GM10248 (cell line): ENCODE measurements at regions not wholly inside any gene's neighbourhood (a gene's known extent, or its start where the extent isn't known, plus 50 kb on each side); places are given as distances from the start of the nearest gene placed in this dataset.

ENCODE experiments used
- CTCF ChIA-PET: fragments of 300-600 bp; sonication (Branson Sonifier 250); formaldehyde crosslinking; extraction: SDS; loops from one replicate; lab custom pipeline; 2021; ENCODE audit warnings: antibody characterized with exemption; lab: Yijun Ruan, JAX
- POLR2A ChIA-PET: fragments of 350-650 bp; sonication (Branson Sonifier 250); formaldehyde crosslinking; extraction: SDS; loops from one replicate; lab custom pipeline; 2020; ENCODE audit warnings: antibody characterized with exemption; lab: Yijun Ruan, JAX
- DNase-seq: peaks from one replicate; pipeline ENCODE4 v3.0.0; 2012; ENCODE audit errors: extremely low spot score
- CTCF ChIP-seq: IDR thresholded peaks from 2 replicates; pipeline ENCODE4 v1.5.1; 2012; ENCODE audit warnings: mild to moderate bottlenecking, low read depth; ENCODE audit errors: extremely low read depth, missing control alignments, control extremely low read depth

- ChIA-PET POLR2A (no interaction called here), CTCF (interaction anchor here (2.5 kb wide), 1 partner anchor 18 kb away, joined by 8 read pairs; no protein-coding TSS in a partner anchor)
- TF ChIP-seq CTCF = no peak
These were observed 56.8 kb upstream of the CHST11 start for GRCh38 chr12:104399740-104400612.

GRCh38 chr12:104402630-104403029 lies 54.1 kb upstream of the CHST11 start:
- CTCF ChIA-PET = interaction anchor here (1.4 kb wide), 1 partner anchor 21 kb away, joined by 5 read pairs; no protein-coding TSS in a partner anchor
- no peak for DNase-seq
- POLR2A ChIA-PET = no interaction called here
- no peak for TF ChIP-seq CTCF

More at GRCh38 chr12:104399740-104400612, 56.8 kb upstream of the CHST11 start:
- no peak for DNase-seq

DNA sequence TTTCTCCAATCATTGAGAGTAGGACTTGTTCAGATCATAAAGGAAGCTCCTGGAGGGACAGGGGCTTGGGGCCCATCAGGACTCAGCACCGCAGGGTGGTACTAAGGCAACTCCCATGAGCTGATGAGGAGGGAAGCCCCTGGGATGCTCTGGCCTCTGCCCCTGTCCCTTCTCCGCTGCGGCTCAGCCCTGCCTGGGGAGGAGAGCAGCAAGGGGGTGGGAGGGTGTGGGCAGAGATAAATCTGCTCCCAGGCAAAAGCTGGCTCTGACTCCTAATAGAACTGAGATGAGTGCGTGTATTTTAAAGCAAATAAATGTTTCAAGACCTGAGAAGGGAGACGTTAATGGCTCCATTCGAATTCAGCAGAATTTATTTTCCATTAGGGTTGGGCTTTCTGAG lies 52.0 kb upstream of the CHST11 start:
- CTCF ChIA-PET = interaction anchor here (4.1 kb wide), 1 partner anchor 23 kb away, joined by 17 read pairs; no protein-coding TSS in a partner anchor

DNA sequence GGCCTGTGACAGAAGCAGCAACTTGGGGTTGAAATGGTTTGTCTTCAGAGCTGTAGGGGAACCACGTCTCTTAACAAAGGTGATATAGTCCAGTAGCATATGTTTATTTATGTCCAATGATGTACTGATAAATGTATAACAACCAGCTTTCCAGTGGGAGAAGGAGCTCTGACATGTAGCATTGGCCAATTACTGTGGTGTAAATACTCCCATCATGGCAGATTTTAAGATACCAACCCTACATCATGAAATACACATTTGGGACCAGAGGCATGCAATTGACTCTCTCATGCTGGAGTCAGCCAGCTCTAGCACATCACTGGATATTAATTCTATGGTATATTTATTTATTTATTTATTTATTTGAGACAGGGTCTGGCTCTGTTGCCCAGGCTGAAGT lies 50.6 kb upstream of the CHST11 start:
- no peak for DNase-seq
- POLR2A ChIA-PET = no interaction called here
- CTCF ChIA-PET = interaction anchor here (0.7 to 4.1 kb wide), 3 partner anchors 22 to 647 kb away, joined by 3 to 17 read pairs (median 3); no protein-coding TSS in a partner anchor
- TF ChIP-seq CTCF = no peak

More for the DNA sequence above, 52.0 kb upstream of the CHST11 start:
- TF ChIP-seq CTCF = no peak
- POLR2A ChIA-PET = no interaction called here
- no peak for DNase-seq
